Anterior cingulate cortex (tissue), 58 donors: ENCODE measurements at regions not wholly inside any gene's neighbourhood (a gene's known extent, or its start where the extent isn't known, plus 50 kb on each side); places are given as distances from the start of the nearest gene placed in this dataset.

ENCODE experiments used
- DNase-seq, 58 donors: peaks; one replicate each; lab custom pipeline; 2025; lab: John Stamatoyannopoulos, UW

GRCh38 chr4:147343692-147344091 lies 137.2 kb upstream of the EDNRA start:
- no peak for DNase-seq

- no peak for DNase-seq
These were observed 135.2 kb upstream of the EDNRA start for GRCh38 chr4:147345662-147346061.

GRCh38 chr4:147347217-147347616 lies 133.7 kb upstream of the EDNRA start:
- no peak for DNase-seq

- no peak for DNase-seq
These were observed 131.7 kb upstream of the EDNRA start for GRCh38 chr4:147349193-147349592.

GRCh38 chr4:147351083-147351787 lies 129.7 kb upstream of the EDNRA start:
- no peak for DNase-seq

GRCh38 chr4:147354237-147354636 lies 126.7 kb upstream of the EDNRA start:
- DNase-seq, result no peak

GRCh38 chr4:147355032-147355656 lies 125.8 kb upstream of the EDNRA start:
- no peak for DNase-seq

- DNase-seq, result no peak
These were observed 125.0 kb upstream of the EDNRA start for GRCh38 chr4:147355847-147356246.

- peak in 2 of 58 donors; percentile 9 to 10 for DNase-seq
These were observed 120.6 kb upstream of the EDNRA start for GRCh38 chr4:147360301-147360700.

GRCh38 chr4:147361726-147362125 lies 119.2 kb upstream of the EDNRA start:
- DNase-seq, result peak in 1 of 58 donors; percentile 10

GRCh38 chr4:147362938-147363337 lies 118.0 kb upstream of the EDNRA start:
- peak in 4 of 58 donors; percentile 0 to 4 (median 2) for DNase-seq

- DNase-seq, result no peak
These were observed 117.4 kb upstream of the EDNRA start for GRCh38 chr4:147363514-147363913.

GRCh38 chr4:147365396-147365795 lies 115.5 kb upstream of the EDNRA start:
- no peak for DNase-seq

- no peak for DNase-seq
These were observed 114.7 kb upstream of the EDNRA start for GRCh38 chr4:147366164-147366563.

- no peak for DNase-seq
These were observed 113.0 kb upstream of the EDNRA start for GRCh38 chr4:147367891-147368290.

- no peak for DNase-seq
These were observed 111.9 kb upstream of the EDNRA start for GRCh38 chr4:147368948-147369347.

GRCh38 chr4:147370473-147370872 lies 110.4 kb upstream of the EDNRA start:
- no peak for DNase-seq

GRCh38 chr4:147370881-147371280 lies 110.0 kb upstream of the EDNRA start:
- no peak for DNase-seq

GRCh38 chr4:147371661-147372060 lies 109.2 kb upstream of the EDNRA start:
- no peak for DNase-seq

- no peak for DNase-seq
These were observed 102.1 kb upstream of the EDNRA start for GRCh38 chr4:147378780-147379179.

GRCh38 chr4:147381749-147382148 lies 99.1 kb upstream of the EDNRA start:
- no peak for DNase-seq

GRCh38 chr4:147388018-147388417 lies 92.9 kb upstream of the EDNRA start:
- no peak for DNase-seq
